ENCODE measurements at regions not wholly inside any gene's neighbourhood (a gene's known extent, or its start where the extent isn't known, plus 50 kb on each side); places are given as distances from the start of the nearest gene placed in this dataset.

GRCh38 chr3:34212656-34213055 lies 414.2 kb downstream of the PDCD6IP start (continued):
- TF ChIP-seq RFX5 (IDR thresholded peaks at IDR 0.05; ENCODE audit: low read depth, low read length): no peak
- TF ChIP-seq SUZ12 (IDR thresholded peaks at IDR 0.05; ENCODE audit: unreplicated experiment): no peak
- no peak for TF ChIP-seq NR2C1 (IDR thresholded peaks at IDR 0.05)
- no peak for TF ChIP-seq ZBED1 (IDR thresholded peaks at IDR 0.05; ENCODE audit: borderline replicate concordance)
- no peak for TF ChIP-seq ETV6 (conservative IDR thresholded peaks at IDR 0.05 in 1 of 2, IDR thresholded peaks at IDR 0.05 in 1 of 2; ENCODE audit: borderline replicate concordance in 1 of 2, low read depth in 1 of 2)

GRCh38 chr3:34213478-34213877 lies 415.0 kb downstream of the PDCD6IP start:
- Histone ChIP-seq H3K79me2 (ENCODE audit: control insufficient read depth, insufficient read depth, low read length) (no peaks in the 10 kb centered on the region), H3K9ac (ENCODE audit: control insufficient read depth, insufficient read depth, low read length) (no peak overlapping the region), H3K4me3 (no peak overlapping the region), H3K4me2 (ENCODE audit: control insufficient read depth, insufficient read depth) (no peak overlapping the region), H3K36me3 (ENCODE audit: control insufficient read depth in 2 of 2, insufficient read depth in 2 of 2, low read length in 1 of 2) (no peaks in the 10 kb centered on the region), H3K4me1 (ENCODE audit: control insufficient read depth, insufficient read depth, low read length) (no peaks in the 10 kb centered on the region), H3K9me3 (replicated peaks; ENCODE audit: control insufficient read depth, insufficient read depth, low read length) (no peaks in the 10 kb centered on the region), H4K20me1 (ENCODE audit: control insufficient read depth, insufficient read depth) (no peaks in the 10 kb centered on the region), H2AFZ (ENCODE audit: control insufficient read depth, low read depth, low read length) (no peak overlapping the region), H3K27ac (ENCODE audit: control insufficient read depth, insufficient read depth) (no peak overlapping the region), H3K27me3 (replicated peaks in 1 of 2; ENCODE audit: control insufficient read depth in 2 of 2, insufficient read depth in 2 of 2, low read length in 1 of 2) (no peaks in the 10 kb centered on the region)
- CTCF ChIA-PET: interaction anchor here (0.7 to 1.6 kb wide), 2 partner anchors 330 to 472 kb away, joined by 3 read pairs; no protein-coding TSS in a partner anchor
- TF ChIP-seq TCF12 (IDR thresholded peaks at IDR 0.05; ENCODE audit: low read depth, low read length) (no peak), BMI1 (IDR thresholded peaks at IDR 0.05; ENCODE audit: borderline replicate concordance) (no peak), ZNF274 (IDR thresholded peaks at IDR 0.05; ENCODE audit: insufficient read depth, insufficient read length) (no peak), SREBF1 (IDR thresholded peaks at IDR 0.05; ENCODE audit: low read length) (no peak), SMAD1 (IDR thresholded peaks at IDR 0.05; ENCODE audit: low read depth, partially characterized antibody) (no peak), HSF1 (IDR thresholded peaks at IDR 0.05; ENCODE audit: low read depth, low read length) (no peak), CHD2 (IDR thresholded peaks at IDR 0.05; ENCODE audit: borderline replicate concordance, low read depth, low read length) (no peak), CREM (IDR thresholded peaks at IDR 0.05; ENCODE audit: low read depth) (no peak)
- POLR2A ChIA-PET: interaction anchor here (0.5 kb wide), 1 partner anchor 34 kb away, joined by 3 read pairs; no protein-coding TSS in a partner anchor
- no peak for FAIRE-seq
- intact Hi-C loops (cut with micrococcal nuclease; ENCODE audit: unreplicated experiment) (no loop called here), in situ Hi-C loops (cut with MboI) (no loop called here)
- ATAC-seq: no peak
- no TSS peak for BruUV-seq (replicated peaks)
- no peak for DNase-seq (ENCODE audit: low read depth, low spot score)
- SMC1A ChIA-PET (ENCODE audit: uncharacterized antibody, unreplicated experiment): interaction anchor here (0.6 to 1.4 kb wide), 5 partner anchors 9 to 330 kb away, joined by 3 to 4 read pairs (median 3); no protein-coding TSS in a partner anchor
- WGBS (ENCODE audit: insufficient coverage, insufficient replicate concordance, low lambda C conversion rate, missing lambda C conversion rate): 36% methylated on average over 4 of the region's 4 CpGs
- RAD21 ChIA-PET (ENCODE audit: unreplicated experiment): no interaction called here
